PFSK-1 (cell line): ENCODE measurements at regions not wholly inside any gene's neighbourhood (a gene's known extent, or its start where the extent isn't known, plus 50 kb on each side); places are given as distances from the start of the nearest gene placed in this dataset.

Source experiments
- POLR2AphosphoS5 ChIP-seq: IDR thresholded peaks from 2 replicates; pipeline ENCODE4 v1.6.1; 2012; ENCODE audit warnings: low read depth, mild to moderate bottlenecking, control low read depth, low read length, moderate library complexity
- SIN3A ChIP-seq: IDR thresholded peaks from 2 replicates; pipeline ENCODE4 v1.6.1; 2012; ENCODE audit warnings: mild to moderate bottlenecking, low read length, moderate library complexity, borderline replicate concordance; ENCODE audit not compliant: insufficient read depth
- TAF1 ChIP-seq: IDR thresholded peaks from 2 replicates; pipeline ENCODE4 v1.6.1; 2012; ENCODE audit warnings: low read length, control low read depth, borderline replicate concordance; ENCODE audit not compliant: insufficient read depth
- TF ChIP-seq, protein P1 (sequence below), 2 experiments: IDR thresholded peaks; 2 replicates each; pipeline versions ENCODE4 v1.6.1 to v1.8.0; 2011 to 2012; ENCODE audit warnings: low read depth in 2 of 2, low read length in 2 of 2, control low read depth in 1 of 2, inconsistent platforms in 1 of 2, mild to moderate bottlenecking in 1 of 2, moderate library complexity in 1 of 2; ENCODE audit not compliant: insufficient read depth in 1 of 2

DNA sequence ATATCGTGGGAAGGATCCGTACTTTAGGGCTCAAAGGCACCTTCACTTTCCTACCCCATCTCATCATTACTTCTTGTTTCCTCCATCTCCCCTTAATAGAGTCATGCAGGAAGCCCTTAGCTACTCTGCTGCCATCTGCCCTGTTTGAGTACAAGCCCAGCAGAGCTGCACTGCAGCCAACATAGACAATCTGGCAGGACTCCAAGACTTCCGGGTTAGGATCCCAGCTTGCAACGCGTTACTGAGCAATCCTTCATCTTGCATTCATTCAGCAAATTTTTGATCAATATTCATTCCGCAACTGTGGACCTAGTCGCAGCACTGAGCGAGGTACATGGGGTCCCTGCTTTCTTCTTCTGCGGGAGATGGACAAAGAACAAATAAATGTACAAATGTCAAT, 344.9 kb downstream of the BCOR start:
- no peak for TF ChIP-seq POLR2AphosphoS5
- TF ChIP-seq SIN3A, result no peak
- no peak for TF ChIP-seq TAF1
- TF ChIP-seq, protein P1, sequence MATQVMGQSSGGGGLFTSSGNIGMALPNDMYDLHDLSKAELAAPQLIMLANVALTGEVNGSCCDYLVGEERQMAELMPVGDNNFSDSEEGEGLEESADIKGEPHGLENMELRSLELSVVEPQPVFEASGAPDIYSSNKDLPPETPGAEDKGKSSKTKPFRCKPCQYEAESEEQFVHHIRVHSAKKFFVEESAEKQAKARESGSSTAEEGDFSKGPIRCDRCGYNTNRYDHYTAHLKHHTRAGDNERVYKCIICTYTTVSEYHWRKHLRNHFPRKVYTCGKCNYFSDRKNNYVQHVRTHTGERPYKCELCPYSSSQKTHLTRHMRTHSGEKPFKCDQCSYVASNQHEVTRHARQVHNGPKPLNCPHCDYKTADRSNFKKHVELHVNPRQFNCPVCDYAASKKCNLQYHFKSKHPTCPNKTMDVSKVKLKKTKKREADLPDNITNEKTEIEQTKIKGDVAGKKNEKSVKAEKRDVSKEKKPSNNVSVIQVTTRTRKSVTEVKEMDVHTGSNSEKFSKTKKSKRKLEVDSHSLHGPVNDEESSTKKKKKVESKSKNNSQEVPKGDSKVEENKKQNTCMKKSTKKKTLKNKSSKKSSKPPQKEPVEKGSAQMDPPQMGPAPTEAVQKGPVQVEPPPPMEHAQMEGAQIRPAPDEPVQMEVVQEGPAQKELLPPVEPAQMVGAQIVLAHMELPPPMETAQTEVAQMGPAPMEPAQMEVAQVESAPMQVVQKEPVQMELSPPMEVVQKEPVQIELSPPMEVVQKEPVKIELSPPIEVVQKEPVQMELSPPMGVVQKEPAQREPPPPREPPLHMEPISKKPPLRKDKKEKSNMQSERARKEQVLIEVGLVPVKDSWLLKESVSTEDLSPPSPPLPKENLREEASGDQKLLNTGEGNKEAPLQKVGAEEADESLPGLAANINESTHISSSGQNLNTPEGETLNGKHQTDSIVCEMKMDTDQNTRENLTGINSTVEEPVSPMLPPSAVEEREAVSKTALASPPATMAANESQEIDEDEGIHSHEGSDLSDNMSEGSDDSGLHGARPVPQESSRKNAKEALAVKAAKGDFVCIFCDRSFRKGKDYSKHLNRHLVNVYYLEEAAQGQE (IDR thresholded peaks at IDR 0.05; ENCODE audit: insufficient read depth in 1 of 2, low read depth in 2 of 2, low read length in 2 of 2), result no peak
